ENCODE measurements at regions not wholly inside any gene's neighbourhood (a gene's known extent, or its start where the extent isn't known, plus 50 kb on each side); places are given as distances from the start of the nearest gene placed in this dataset.
"Not testable (repeated sequence)": the region's sequence is repeated elsewhere in the genome, so short reads cannot be mapped to it uniquely, and the experiment has no call there.

- Histone ChIP-seq H3K27me3 (ENCODE audit: insufficient read depth, low read depth) (no peaks in the 10 kb centered on the region), H3K27ac (no peak overlapping the region)
- intact Hi-C loops (cut with micrococcal nuclease; ENCODE audit: unreplicated experiment), result loop anchor here (5.0 kb wide), 1 partner anchor 151 kb away; no protein-coding TSS in a partner anchor
Observed at GRCh38 chr14:54026671-54027070, 70.0 kb upstream of the BMP4 start.

GRCh38 chr14:54030996-54031395 is 74.4 kb upstream of the BMP4 start:
- H3K4me2 ChIP-seq; intact Hi-C loops (cut with micrococcal nuclease; ENCODE audit: unreplicated experiment); BruUV-seq (replicated peaks); POLR2A ChIA-PET (ENCODE audit: unreplicated experiment); H3K9me2 ChIP-seq (ENCODE audit: insufficient read depth); DNase-seq; H3K79me2 ChIP-seq (ENCODE audit: low read depth); H3K4me3 ChIP-seq; H4K20me1 ChIP-seq (ENCODE audit: insufficient read depth); H3K4me1 ChIP-seq (replicated peaks; ENCODE audit: insufficient read depth); H3K36me3 ChIP-seq (ENCODE audit: low read depth); H3K27me3 ChIP-seq (ENCODE audit: insufficient read depth, low read depth); H2AFZ ChIP-seq; CTCF ChIA-PET; H3K27ac ChIP-seq; H3F3A ChIP-seq (ENCODE audit: insufficient read depth, low read depth): not testable (repeated sequence)
- peaks cover 20% of the 10 kb centered on the region for H3K9me3 ChIP-seq (ENCODE audit: insufficient read depth, low read depth)

More at GRCh38 chr14:54026671-54027070, 70.0 kb upstream of the BMP4 start:
- POLR2A ChIA-PET (ENCODE audit: unreplicated experiment), result no interaction called here
- no peak overlapping the region for H2AFZ ChIP-seq
- no peak for TF ChIP-seq EZH2 (IDR thresholded peaks at IDR 0.05; ENCODE audit: low read depth)
- no peak overlapping the region for H3K4me3 ChIP-seq
- no peaks in the 10 kb centered on the region for H4K20me1 ChIP-seq (ENCODE audit: insufficient read depth)
- H3K9me2 ChIP-seq (ENCODE audit: insufficient read depth), result no peaks in the 10 kb centered on the region
- no peaks in the 10 kb centered on the region for H3K79me2 ChIP-seq (ENCODE audit: low read depth)
- CTCF ChIA-PET, result no interaction called here
- DNase-seq, result peak in 1 of 2 experiments; percentile 50
- BruUV-seq (replicated peaks), result no TSS peak
- H3K4me1 ChIP-seq (replicated peaks; ENCODE audit: insufficient read depth), result no peaks in the 10 kb centered on the region
- H3K9me3 ChIP-seq (ENCODE audit: insufficient read depth, low read depth), result no peaks in the 10 kb centered on the region
- H3K36me3 ChIP-seq (ENCODE audit: low read depth), result no peaks in the 10 kb centered on the region
- no peak overlapping the region for H3K4me2 ChIP-seq
- no peaks in the 10 kb centered on the region for H3F3A ChIP-seq (ENCODE audit: insufficient read depth, low read depth)

GRCh38 chr14:54033285-54033684 is 76.7 kb upstream of the BMP4 start:
- H4K20me1 ChIP-seq (ENCODE audit: insufficient read depth); CTCF ChIA-PET; DNase-seq; intact Hi-C loops (cut with micrococcal nuclease; ENCODE audit: unreplicated experiment); H3K4me2 ChIP-seq; H3K9me2 ChIP-seq (ENCODE audit: insufficient read depth); BruUV-seq (replicated peaks); H3K27ac ChIP-seq; H3K36me3 ChIP-seq (ENCODE audit: low read depth); H3K27me3 ChIP-seq (ENCODE audit: insufficient read depth, low read depth); POLR2A ChIA-PET (ENCODE audit: unreplicated experiment); H2AFZ ChIP-seq; H3K4me1 ChIP-seq (replicated peaks; ENCODE audit: insufficient read depth); H3F3A ChIP-seq (ENCODE audit: insufficient read depth, low read depth); H3K4me3 ChIP-seq; H3K79me2 ChIP-seq (ENCODE audit: low read depth): not testable (repeated sequence)
- H3K9me3 ChIP-seq (ENCODE audit: insufficient read depth, low read depth), result peaks cover 20% of the 10 kb centered on the region

- Histone ChIP-seq H3K36me3 (ENCODE audit: low read depth) (no peaks in the 10 kb centered on the region), H3K9me3 (ENCODE audit: insufficient read depth, low read depth) (peaks cover 18% of the 10 kb centered on the region), H3K4me2 (no peak overlapping the region), H4K20me1 (ENCODE audit: insufficient read depth) (no peaks in the 10 kb centered on the region), H3K27ac (no peak overlapping the region), H3K4me1 (replicated peaks; ENCODE audit: insufficient read depth) (peaks cover 11% of the 10 kb centered on the region), H3K9me2 (ENCODE audit: insufficient read depth) (no peaks in the 10 kb centered on the region), H3F3A (ENCODE audit: insufficient read depth, low read depth) (no peaks in the 10 kb centered on the region), H3K79me2 (ENCODE audit: low read depth) (no peaks in the 10 kb centered on the region), H2AFZ (no peak overlapping the region), H3K27me3 (ENCODE audit: insufficient read depth, low read depth) (no peaks in the 10 kb centered on the region), H3K4me3 (no peak overlapping the region)
- no TSS peak for BruUV-seq (replicated peaks)
- TF ChIP-seq CTCF (conservative IDR thresholded peaks at IDR 0.05), result no peak
- no peak for TF ChIP-seq EZH2 (IDR thresholded peaks at IDR 0.05; ENCODE audit: low read depth)
- ChIA-PET CTCF (no interaction called here), POLR2A (ENCODE audit: unreplicated experiment) (no interaction called here)
- DNase-seq, result no peak
- intact Hi-C loops (cut with micrococcal nuclease; ENCODE audit: unreplicated experiment), result no loop called here
Observed at GRCh38 chr14:54038724-54039123, 82.1 kb upstream of the BMP4 start.
